ENCODE measurements at regions not wholly inside any gene's neighbourhood (a gene's known extent, or its start where the extent isn't known, plus 50 kb on each side); places are given as distances from the start of the nearest gene placed in this dataset.
"Not testable (repeated sequence)": the region's sequence is repeated elsewhere in the genome, so short reads cannot be mapped to it uniquely, and the experiment has no call there.

GRCh38 chr10:4280461-4281189, 495.6 kb upstream of the KLF6 start:
- DNase-seq, result no peak

GRCh38 chr10:4279655-4280054, 494.6 kb upstream of the KLF6 start:
- DNase-seq, result no peak

GRCh38 chr10:4278186-4278585, 493.2 kb upstream of the KLF6 start:
- DNase-seq, result no peak

- no peak for DNase-seq
Observed at GRCh38 chr10:4276151-4276550, 491.1 kb upstream of the KLF6 start.

GRCh38 chr10:4274671-4275070, 489.7 kb upstream of the KLF6 start:
- not testable (repeated sequence) for DNase-seq

- no peak for DNase-seq
Observed at GRCh38 chr10:4271193-4271592, 486.2 kb upstream of the KLF6 start.

- no peak for DNase-seq
Observed at GRCh38 chr10:4270116-4270515, 485.1 kb upstream of the KLF6 start.

GRCh38 chr10:4268490-4268889, 483.5 kb upstream of the KLF6 start:
- DNase-seq, result not testable (repeated sequence)

GRCh38 chr10:4267086-4267773, 482.2 kb upstream of the KLF6 start:
- DNase-seq, result no peak

GRCh38 chr10:4266416-4267085, 481.5 kb upstream of the KLF6 start:
- DNase-seq, result no peak

GRCh38 chr10:4265964-4266363, 481.0 kb upstream of the KLF6 start:
- DNase-seq, result no peak

GRCh38 chr10:4264209-4264865, 479.3 kb upstream of the KLF6 start:
- DNase-seq, result no peak

- DNase-seq, result no peak
Observed at GRCh38 chr10:4263601-4263921, 478.6 kb upstream of the KLF6 start.

- DNase-seq, result no peak
Observed at GRCh38 chr10:4262870-4263600, 478.0 kb upstream of the KLF6 start.

- no peak for DNase-seq
Observed at GRCh38 chr10:4262449-4262848, 477.4 kb upstream of the KLF6 start.

GRCh38 chr10:4260483-4261124, 475.6 kb upstream of the KLF6 start:
- no peak for DNase-seq

- DNase-seq, result no peak
Observed at GRCh38 chr10:4257939-4258465, 473.0 kb upstream of the KLF6 start.

- DNase-seq, result no peak
Observed at GRCh38 chr10:4256971-4257370, 472.0 kb upstream of the KLF6 start.

GRCh38 chr10:4255751-4256150, 470.7 kb upstream of the KLF6 start:
- no peak for DNase-seq

GRCh38 chr10:4254101-4254994, 469.3 kb upstream of the KLF6 start:
- no peak for DNase-seq

GRCh38 chr10:4252701-4253100, 467.7 kb upstream of the KLF6 start:
- DNase-seq, result no peak
